Fibroblast of lung (primary cell): ENCODE measurements at regions not wholly inside any gene's neighbourhood (a gene's known extent, or its start where the extent isn't known, plus 50 kb on each side); places are given as distances from the start of the nearest gene placed in this dataset.

ENCODE experiments used
- EZH2 ChIP-seq: IDR thresholded peaks from 2 replicates; pipeline ENCODE4 v1.5.1; 2012; ENCODE audit warnings: low read length, control low read depth, mild to moderate bottlenecking; ENCODE audit errors: missing control alignments
- TF ChIP-seq, protein P1 (sequence below), 2 donors: IDR thresholded peaks in 1 of 2; conservative IDR thresholded peaks in 1 of 2; 1 replicate in 1 of 2; 2 replicates in 1 of 2; pipeline ENCODE4 v1.5.1; 2011 to 2012; ENCODE audit warnings: low read length in 2 of 2, control low read depth in 1 of 2, inconsistent platforms in 1 of 2, low read depth in 1 of 2, mild to moderate bottlenecking in 1 of 2

DNA sequence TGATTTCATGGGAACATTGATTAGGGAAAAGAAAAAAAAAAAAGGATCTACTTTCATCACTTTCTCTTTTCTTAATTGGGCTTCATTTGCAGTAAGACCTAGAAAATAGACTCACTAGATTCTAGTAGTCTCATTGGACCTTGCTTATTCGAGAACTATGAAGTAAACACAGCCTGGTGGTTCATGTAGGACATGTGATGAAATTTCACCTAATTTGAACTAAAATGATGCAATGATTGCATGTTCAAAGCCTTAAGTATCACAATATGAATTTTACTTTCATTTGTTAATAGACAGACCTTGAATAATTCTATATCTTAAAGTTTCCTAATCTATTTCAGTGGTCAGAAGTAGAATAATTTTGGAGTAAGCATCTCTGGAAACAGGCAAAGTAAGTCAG, 688.9 kb upstream of the NRXN1 start:
- TF ChIP-seq, protein P1, sequence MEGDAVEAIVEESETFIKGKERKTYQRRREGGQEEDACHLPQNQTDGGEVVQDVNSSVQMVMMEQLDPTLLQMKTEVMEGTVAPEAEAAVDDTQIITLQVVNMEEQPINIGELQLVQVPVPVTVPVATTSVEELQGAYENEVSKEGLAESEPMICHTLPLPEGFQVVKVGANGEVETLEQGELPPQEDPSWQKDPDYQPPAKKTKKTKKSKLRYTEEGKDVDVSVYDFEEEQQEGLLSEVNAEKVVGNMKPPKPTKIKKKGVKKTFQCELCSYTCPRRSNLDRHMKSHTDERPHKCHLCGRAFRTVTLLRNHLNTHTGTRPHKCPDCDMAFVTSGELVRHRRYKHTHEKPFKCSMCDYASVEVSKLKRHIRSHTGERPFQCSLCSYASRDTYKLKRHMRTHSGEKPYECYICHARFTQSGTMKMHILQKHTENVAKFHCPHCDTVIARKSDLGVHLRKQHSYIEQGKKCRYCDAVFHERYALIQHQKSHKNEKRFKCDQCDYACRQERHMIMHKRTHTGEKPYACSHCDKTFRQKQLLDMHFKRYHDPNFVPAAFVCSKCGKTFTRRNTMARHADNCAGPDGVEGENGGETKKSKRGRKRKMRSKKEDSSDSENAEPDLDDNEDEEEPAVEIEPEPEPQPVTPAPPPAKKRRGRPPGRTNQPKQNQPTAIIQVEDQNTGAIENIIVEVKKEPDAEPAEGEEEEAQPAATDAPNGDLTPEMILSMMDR (conservative IDR thresholded peaks at IDR 0.05 in 1 of 2, IDR thresholded peaks at IDR 0.05 in 1 of 2; ENCODE audit: low read depth in 1 of 2, low read length in 2 of 2) = no peak
- no peak for TF ChIP-seq EZH2
